UCSD-AML1 (cell line): ENCODE measurements at regions not wholly inside any gene's neighbourhood (a gene's known extent, or its start where the extent isn't known, plus 50 kb on each side); places are given as distances from the start of the nearest gene placed in this dataset.

Source experiments
- DNase-seq: peaks from one replicate; lab custom pipeline; 2025; ENCODE audit not compliant: unreplicated experiment; lab: John Stamatoyannopoulos, UW

DNA sequence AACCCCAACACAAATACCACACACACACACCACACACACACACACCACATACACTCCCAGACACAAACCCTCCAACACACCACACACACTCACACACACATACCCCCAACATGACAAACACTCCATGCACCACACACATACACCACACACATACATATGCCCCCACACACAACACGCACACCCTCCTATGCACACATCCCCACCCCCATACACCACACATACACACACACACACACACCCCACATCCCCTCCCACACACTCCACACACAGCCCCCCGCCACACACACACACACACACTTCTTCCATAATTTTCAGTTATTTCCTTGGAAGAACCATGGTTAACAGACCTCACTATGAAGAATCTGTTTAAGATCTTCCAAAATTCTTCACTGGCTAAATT lies 173.5 kb upstream of the KCNIP4 start:
- no peak for DNase-seq

DNA sequence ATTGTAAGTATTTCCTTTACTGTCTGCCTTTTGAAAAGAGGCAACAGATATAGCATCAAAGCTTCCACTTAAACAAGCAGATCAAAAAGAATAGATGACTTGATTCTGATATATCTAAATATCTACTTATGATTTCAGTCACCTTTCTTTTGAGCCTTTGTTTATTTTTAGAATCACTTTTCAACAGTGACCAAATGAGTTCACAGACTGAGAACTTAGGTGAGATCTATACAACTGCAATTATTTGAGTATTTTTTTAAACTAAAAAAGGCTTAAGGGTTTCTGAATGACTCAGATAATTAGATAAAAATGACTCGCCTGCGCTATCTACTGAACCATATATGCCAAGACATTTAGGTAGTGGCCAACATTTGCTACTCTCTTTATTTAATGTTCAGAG lies 166.7 kb upstream of the KCNIP4 start:
- no peak for DNase-seq

DNA sequence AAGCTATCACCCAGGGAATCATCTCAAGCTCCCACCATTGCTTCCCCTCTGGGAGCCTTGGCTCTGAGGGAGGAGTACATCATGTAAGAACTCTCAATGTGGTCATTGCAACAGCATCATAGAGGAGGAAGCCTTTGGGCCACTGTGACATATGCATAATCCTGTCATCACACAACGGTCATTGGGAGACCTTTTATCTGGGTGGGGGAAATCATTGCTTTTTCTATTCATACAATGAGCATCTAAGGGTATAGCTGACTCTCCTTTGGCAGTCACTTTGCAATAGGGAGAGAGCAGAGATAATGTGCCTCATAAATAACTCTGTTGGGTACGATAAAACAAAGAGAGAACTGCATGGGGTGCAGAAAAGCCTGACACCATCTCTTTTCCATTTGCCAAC lies 155.2 kb upstream of the KCNIP4 start:
- DNase-seq, result no peak

DNA sequence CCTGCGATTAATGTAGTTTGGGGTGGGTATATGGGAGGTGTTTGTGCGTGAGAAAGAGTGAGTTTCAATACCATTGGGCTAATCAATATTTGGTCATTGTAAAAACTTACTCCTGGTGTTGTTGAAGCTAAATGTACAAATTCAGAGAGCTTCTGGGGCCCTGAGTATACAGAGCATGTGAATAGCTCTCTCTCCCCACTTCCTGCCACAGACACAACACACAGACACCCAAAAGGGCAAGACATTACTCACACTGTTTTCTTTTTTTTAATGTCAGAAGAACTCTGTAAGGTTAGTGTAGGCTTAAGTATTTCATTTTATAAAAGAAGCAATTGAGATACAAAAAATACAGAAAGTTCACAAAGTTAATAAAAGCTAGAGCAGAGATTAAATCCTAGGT lies 151.3 kb upstream of the KCNIP4 start:
- DNase-seq, result no peak

DNA sequence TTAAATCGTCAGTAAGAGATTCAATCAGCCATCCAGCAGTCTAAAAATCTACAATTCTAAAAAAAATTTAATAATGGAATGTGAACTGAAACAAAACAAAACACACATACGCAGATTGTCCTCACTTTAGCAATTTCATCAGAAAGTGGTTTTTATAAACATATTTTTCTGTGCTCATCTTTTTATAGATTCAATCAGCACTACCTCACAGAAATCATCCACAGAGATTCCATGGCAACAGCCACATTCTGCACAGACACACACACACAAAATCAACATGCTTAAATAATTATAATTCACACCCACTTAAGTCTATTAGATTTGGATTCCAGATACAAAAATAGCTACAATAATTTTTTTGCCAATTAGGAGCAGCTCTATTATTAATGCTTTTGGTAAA lies 149.0 kb upstream of the KCNIP4 start:
- DNase-seq, result no peak

DNA sequence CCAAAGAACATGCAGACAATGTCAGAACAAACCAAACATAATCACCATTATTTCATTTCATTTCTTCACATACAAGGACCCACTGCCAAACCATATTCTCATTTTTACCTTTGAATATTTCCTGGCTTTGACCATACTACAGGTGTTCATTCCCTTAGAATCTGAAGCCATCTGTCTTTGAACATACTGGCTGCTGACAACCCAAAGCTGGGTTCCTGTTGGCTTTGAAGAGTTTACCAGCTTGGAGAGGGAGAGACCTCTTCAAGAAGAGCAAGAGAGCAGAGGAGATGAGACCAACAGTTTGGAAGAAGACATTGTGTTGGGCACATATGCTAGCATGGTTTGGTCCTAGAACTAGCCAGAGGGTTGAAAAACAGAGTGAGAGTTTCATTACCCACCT lies 145.6 kb upstream of the KCNIP4 start:
- no peak for DNase-seq

GRCh38 chr4:22093126-22093525 lies 144.6 kb upstream of the KCNIP4 start:
- DNase-seq, result no peak

GRCh38 chr4:22091906-22092305 lies 143.3 kb upstream of the KCNIP4 start:
- no peak for DNase-seq

DNA sequence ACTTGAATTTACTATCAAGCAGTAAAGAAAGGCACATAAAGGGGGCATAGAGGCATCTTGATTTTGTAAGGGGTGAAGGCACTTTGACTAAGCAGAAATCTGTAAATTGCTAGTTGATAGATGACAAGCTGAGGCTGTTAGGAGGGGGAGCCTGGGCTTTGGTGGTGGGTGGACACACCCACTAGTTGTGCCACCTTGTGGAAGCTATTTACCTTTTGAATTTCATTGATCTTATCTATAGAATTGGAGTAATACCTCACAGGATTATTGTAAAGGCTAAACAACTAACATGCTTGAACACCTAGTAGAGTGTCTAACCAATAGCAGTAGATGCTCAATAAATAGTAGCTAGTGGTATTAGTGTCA lies 142.8 kb upstream of the KCNIP4 start:
- no peak for DNase-seq

GRCh38 chr4:22090661-22091351 lies 142.2 kb upstream of the KCNIP4 start:
- no peak for DNase-seq

DNA sequence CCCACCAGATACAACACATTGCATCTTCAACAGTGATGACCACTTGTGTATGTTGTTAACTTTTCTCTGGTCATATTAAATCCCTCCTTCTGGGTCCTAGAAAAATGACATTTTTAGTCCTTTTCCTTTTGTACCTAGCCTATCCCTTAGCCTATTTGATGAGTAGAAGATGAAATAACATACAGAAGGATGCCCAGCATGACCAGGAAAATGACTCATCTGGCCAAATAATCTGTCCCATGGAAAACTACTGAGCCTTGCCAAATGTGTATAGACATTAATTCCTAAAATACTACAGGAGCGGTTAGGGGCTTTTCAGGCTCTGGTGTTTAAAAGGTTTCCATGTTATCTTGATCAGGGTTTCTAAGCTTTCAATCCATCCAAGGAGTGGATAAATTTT lies 129.0 kb upstream of the KCNIP4 start:
- DNase-seq, result no peak

GRCh38 chr4:22072726-22073125 lies 124.2 kb upstream of the KCNIP4 start:
- DNase-seq, result no peak

DNA sequence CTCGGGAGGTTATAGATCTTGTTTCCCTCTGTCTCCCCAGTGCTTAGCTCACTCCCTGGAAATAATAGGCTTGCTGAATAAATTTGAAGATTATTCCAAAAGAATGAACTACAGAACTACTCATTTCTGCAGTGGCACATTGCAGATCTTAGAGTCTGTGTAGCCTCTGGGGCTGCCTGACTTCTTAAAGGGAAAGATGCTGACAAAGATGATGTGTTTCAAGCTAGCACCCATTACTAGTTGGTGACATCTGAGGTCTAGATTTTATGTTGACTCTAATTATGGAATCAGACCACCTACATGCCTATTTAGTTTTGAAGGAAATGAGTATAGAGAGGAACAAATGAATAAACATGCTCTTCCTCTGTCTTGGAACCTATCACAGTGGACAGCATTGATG lies 123.7 kb upstream of the KCNIP4 start:
- no peak for DNase-seq

DNA sequence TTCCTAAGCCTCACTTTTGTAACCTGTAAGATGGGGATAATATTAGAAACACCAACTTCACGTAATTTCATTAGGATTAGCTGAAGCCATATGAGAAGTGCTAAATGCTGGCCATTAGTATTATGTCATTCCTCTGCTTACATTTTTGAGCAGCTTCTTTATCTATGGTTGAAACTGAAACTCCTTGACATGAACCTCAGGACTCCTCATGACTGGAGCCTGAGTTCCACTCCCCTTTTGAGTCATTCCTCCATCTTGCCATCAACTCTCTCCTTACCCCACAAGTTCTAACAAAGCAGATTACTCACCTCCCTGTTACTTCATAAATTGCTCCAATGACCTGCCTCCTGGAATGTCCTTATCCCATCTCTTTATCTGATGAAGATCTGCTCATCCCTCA lies 123.2 kb upstream of the KCNIP4 start:
- no peak for DNase-seq

- no peak for DNase-seq
These were observed 121.7 kb upstream of the KCNIP4 start for GRCh38 chr4:22070256-22070655.

GRCh38 chr4:22063613-22064012 lies 115.0 kb upstream of the KCNIP4 start:
- DNase-seq, result no peak

- DNase-seq, result no peak
These were observed 114.1 kb upstream of the KCNIP4 start for GRCh38 chr4:22062676-22063075.

GRCh38 chr4:22055954-22056353 lies 107.4 kb upstream of the KCNIP4 start:
- no peak for DNase-seq

DNA sequence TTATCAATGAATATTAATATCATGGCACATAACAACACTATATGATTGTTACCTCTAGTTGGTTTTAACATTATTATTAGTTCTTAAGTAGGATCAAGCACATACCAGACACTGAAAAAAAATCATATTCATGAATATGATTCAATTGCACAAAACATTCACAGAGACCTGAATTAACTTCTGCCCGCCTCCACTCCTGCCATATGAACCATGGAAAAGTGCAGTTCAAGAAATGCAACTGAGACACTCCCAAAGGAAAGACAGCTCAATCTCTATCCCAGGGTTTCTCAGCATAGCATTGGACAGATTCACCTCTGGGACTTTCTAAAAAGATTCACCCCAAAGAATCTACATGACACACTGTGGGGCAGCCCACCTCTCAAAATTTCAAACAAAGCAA lies 103.5 kb upstream of the KCNIP4 start:
- DNase-seq, result no peak

DNA sequence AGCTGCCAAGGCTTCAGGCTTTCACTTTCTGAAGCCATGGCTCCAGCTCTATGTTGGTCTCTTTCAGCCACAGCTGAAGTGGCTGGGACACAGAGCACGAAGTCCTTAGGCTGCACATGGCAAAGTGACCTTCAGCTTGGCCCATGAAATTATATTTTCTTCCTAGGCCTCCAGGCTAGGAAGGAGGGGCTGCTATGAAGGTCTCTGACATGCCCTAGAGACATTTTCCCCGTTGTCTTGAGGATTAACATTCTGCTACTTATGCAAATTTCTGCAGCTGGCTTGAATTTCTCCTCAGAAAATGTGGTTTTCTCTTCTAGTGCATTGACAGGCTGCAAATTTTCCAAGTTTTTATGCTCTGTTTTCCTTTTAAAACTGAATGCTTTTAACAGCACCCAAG lies 99.8 kb upstream of the KCNIP4 start:
- no peak for DNase-seq

DNA sequence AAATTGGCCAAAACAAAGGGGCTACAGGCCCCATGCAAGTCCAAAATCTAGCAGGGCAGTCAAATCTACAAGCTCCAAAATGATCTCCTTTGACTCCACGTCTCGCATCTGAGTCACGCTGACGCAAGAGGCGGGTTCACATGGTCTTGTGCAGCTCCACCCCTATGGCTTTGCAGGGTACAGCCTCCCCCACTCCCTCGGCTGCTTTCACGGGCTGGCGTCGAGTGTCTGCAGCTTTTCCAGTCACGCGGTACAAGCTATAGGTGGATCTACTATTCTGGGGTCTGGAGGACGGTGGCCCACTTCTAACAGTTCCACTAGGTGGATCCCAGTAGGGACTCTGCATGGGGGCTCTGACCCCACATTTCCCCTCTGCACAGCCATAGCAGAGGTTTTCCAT lies 99.2 kb upstream of the KCNIP4 start:
- no peak for DNase-seq

DNA sequence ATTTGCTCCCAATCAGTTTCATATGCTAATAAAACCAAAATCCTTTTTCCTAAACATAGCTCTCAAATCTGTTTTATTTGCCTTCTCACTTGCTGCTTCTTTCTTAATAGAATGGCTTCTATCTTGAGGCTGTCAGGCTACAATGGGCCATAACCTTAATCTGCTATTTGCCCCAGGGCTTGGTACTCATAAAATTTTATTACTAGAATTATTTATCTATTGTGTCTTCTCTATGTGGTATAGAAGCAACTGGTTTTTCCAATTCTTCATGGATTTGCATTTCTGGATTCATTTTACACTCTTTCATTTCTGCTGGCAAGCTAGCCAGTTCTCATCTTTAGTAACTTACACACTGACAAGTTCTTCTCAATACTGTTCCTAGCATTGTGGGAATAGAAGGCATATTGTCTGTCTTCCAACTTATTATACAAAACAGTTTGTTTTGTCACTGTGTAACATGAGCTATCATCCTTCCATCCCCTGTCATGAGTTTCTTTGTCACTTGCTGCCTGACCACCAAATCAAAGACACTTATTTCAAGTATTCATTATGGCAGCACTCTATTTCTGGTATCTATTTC lies 96.6 kb upstream of the KCNIP4 start:
- no peak for DNase-seq

- no peak for DNase-seq
These were observed 82.9 kb upstream of the KCNIP4 start for GRCh38 chr4:22031423-22031822.
